ENCODE measurements at regions not wholly inside any gene's neighbourhood (a gene's known extent, or its start where the extent isn't known, plus 50 kb on each side); places are given as distances from the start of the nearest gene placed in this dataset.

DNA sequence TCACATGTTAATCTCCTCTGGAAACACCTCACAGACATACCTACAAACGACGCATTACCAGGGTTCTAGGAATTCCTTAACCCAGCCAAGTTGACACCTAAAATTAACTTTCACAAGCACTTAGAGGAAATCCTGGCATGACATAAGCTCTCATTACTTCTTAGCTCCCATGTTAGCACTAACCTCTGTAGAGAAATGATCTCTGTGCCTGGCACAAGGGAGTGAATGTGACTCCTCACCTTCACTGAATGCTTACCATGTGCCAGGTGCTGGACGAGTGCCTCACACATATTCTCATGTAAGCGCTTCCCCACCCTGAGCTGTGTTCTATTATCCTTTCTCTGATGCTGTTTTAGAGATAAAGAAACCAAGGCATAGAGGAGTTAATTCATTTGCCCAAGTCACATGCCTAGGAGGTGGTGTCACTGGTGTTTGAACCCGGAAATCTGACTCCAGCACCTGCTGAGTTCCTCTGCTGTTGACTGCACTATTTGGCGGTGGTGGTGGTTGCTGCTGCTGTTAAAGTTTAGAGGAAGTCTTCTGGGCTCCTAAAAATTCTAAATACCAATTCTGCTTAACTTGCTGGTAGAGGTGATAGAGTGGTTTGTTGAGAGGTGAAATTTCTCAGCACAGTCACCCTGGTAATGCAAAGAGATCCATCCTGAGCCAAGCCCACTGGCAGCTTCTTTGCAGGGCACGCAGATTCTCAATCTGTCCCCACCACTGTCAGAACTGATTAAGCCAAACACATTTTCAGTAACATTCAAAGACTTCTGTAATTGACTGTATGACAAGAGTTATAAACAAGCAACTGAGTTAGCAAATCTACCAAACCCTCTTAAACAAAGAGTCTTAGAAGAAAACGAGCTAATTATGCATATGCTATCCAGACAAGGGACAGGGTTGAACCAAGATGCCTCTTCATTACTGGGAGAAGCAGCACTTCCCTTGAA, 200.3 kb downstream of the CMPK2 start:
- ATAC-seq: no peak
- H3K4me3 ChIP-seq (ENCODE audit: low read depth in 2 of 2, low read length in 2 of 2): no peak overlapping the region
- no TSS peak for BruUV-seq (replicated peaks)
- no peak overlapping the region for H3K27ac ChIP-seq (ENCODE audit: low read length)
- CTCF ChIA-PET: no interaction called here
- in situ Hi-C loops (cut with HindIII; ENCODE audit: low pct_unique_long_range_greater_than_20kb, low sequenced_read_pairs) (no loop called here), intact Hi-C loops (cut with micrococcal nuclease; ENCODE audit: unreplicated experiment) (no loop called here)
- H3K4me1 ChIP-seq (ENCODE audit: control insufficient read depth, insufficient read depth, low read length): no peaks in the 10 kb centered on the region
- H3K36me3 ChIP-seq (ENCODE audit: control insufficient read depth, insufficient read depth, low read length): no peaks in the 10 kb centered on the region
- H3K27me3 ChIP-seq (ENCODE audit: control insufficient read depth, insufficient read depth, low read length): no peaks in the 10 kb centered on the region
- TF ChIP-seq SIN3A (IDR thresholded peaks at IDR 0.05; ENCODE audit: borderline replicate concordance, insufficient read depth, low read depth, low read length): no peak
- TF ChIP-seq CTCF (IDR thresholded peaks at IDR 0.05): no peak
- no peak for TF ChIP-seq TCF7L2 (IDR thresholded peaks at IDR 0.05; ENCODE audit: low read depth, low read length)
- TF ChIP-seq, protein P1, sequence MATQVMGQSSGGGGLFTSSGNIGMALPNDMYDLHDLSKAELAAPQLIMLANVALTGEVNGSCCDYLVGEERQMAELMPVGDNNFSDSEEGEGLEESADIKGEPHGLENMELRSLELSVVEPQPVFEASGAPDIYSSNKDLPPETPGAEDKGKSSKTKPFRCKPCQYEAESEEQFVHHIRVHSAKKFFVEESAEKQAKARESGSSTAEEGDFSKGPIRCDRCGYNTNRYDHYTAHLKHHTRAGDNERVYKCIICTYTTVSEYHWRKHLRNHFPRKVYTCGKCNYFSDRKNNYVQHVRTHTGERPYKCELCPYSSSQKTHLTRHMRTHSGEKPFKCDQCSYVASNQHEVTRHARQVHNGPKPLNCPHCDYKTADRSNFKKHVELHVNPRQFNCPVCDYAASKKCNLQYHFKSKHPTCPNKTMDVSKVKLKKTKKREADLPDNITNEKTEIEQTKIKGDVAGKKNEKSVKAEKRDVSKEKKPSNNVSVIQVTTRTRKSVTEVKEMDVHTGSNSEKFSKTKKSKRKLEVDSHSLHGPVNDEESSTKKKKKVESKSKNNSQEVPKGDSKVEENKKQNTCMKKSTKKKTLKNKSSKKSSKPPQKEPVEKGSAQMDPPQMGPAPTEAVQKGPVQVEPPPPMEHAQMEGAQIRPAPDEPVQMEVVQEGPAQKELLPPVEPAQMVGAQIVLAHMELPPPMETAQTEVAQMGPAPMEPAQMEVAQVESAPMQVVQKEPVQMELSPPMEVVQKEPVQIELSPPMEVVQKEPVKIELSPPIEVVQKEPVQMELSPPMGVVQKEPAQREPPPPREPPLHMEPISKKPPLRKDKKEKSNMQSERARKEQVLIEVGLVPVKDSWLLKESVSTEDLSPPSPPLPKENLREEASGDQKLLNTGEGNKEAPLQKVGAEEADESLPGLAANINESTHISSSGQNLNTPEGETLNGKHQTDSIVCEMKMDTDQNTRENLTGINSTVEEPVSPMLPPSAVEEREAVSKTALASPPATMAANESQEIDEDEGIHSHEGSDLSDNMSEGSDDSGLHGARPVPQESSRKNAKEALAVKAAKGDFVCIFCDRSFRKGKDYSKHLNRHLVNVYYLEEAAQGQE (IDR thresholded peaks at IDR 0.05; ENCODE audit: insufficient read depth in 1 of 2, low read depth in 2 of 2, low read length in 1 of 2): no peak
- no peak for TF ChIP-seq POLR2AphosphoS5 (IDR thresholded peaks at IDR 0.05; ENCODE audit: low read depth, low read length)
- no peak for DNase-seq (ENCODE audit: low read depth, low spot score)
- POLR2A ChIA-PET: no interaction called here
- H3K9me3 ChIP-seq (ENCODE audit: control insufficient read depth, insufficient read depth, low read depth, low read length): no peaks in the 10 kb centered on the region

DNA sequence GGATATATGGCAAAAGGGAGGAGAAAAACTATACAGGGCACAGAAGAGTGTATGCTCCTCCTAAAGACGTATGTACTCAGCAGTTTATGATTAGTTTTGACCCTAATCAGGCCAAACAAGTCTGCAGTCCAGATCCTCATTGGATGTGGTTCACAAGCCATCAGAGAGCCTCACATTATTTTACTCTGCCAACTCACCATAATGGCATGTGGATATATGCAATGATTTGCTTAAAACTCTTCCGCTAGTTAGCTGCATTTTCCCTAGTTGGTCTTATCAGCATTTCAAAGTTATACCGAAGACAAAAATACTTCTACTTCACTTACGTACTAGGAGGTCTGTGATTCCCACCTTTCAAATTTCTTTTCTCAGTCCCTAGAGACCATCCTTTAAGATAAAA, 198.4 kb downstream of the CMPK2 start:
- intact Hi-C loops (cut with micrococcal nuclease; ENCODE audit: unreplicated experiment): no loop called here
- CTCF ChIA-PET: no interaction called here
- POLR2A ChIA-PET: no interaction called here
- TF ChIP-seq CTCF (IDR thresholded peaks at IDR 0.05): no peak
- TF ChIP-seq POLR2AphosphoS5 (IDR thresholded peaks at IDR 0.05; ENCODE audit: low read depth, low read length): no peak
- no peak for TF ChIP-seq SIN3A (IDR thresholded peaks at IDR 0.05; ENCODE audit: borderline replicate concordance, insufficient read depth, low read depth, low read length)
- TF ChIP-seq, protein P1 (IDR thresholded peaks at IDR 0.05; ENCODE audit: insufficient read depth in 1 of 2, low read depth in 2 of 2, low read length in 1 of 2): no peak
- no peak for TF ChIP-seq TCF7L2 (IDR thresholded peaks at IDR 0.05; ENCODE audit: low read depth, low read length)
- Histone ChIP-seq H3K27ac (ENCODE audit: low read length) (no peak overlapping the region), H3K9me3 (ENCODE audit: control insufficient read depth, insufficient read depth, low read depth, low read length) (no peaks in the 10 kb centered on the region), H3K27me3 (ENCODE audit: control insufficient read depth, insufficient read depth, low read length) (no peaks in the 10 kb centered on the region), H3K4me1 (ENCODE audit: control insufficient read depth, insufficient read depth, low read length) (no peaks in the 10 kb centered on the region), H3K36me3 (ENCODE audit: control insufficient read depth, insufficient read depth, low read length) (no peaks in the 10 kb centered on the region), H3K4me3 (ENCODE audit: low read depth in 2 of 2, low read length in 2 of 2) (no peak overlapping the region)
- in situ Hi-C loops (cut with HindIII; ENCODE audit: low pct_unique_long_range_greater_than_20kb, low sequenced_read_pairs): no loop called here
- DNase-seq (ENCODE audit: low read depth, low spot score) (no peak), ATAC-seq (no peak)
- no TSS peak for BruUV-seq (replicated peaks)
